K562 (cell line): ENCODE measurements at regions not wholly inside any gene's neighbourhood (a gene's known extent, or its start where the extent isn't known, plus 50 kb on each side); places are given as distances from the start of the nearest gene placed in this dataset.

Experiments used
- HDAC6 ChIP-seq: IDR thresholded peaks from 2 replicates; pipeline ENCODE4 v1.6.1; 2012; ENCODE audit warnings: low read depth, mild to moderate bottlenecking, control low read depth, inconsistent platforms, low read length, moderate library complexity
- ZNF384 ChIP-seq: IDR thresholded peaks from 2 replicates; pipeline ENCODE4 v1.6.1; 2012; ENCODE audit warnings: low read depth, low read length, improper control_type of control experiment
- ZNF707 ChIP-seq: fragments of 250-450 bp; sonication (Bioruptor Pico); conservative IDR thresholded peaks from 2 replicates; pipeline ENCODE4 v1.8.0; 2022; ENCODE audit warnings: inconsistent platforms, mild to moderate bottlenecking, moderate library complexity
- TF ChIP-seq, protein P1 (sequence below), 3 experiments: IDR thresholded peaks in 2 of 3; conservative IDR thresholded peaks in 1 of 3; 2 replicates each; pipeline ENCODE4 v1.5.1; 2011 to 2012; ENCODE audit warnings: low read length in 3 of 3, mild to moderate bottlenecking in 3 of 3, control low read depth in 2 of 3, improper control_type of control experiment in 1 of 3, inconsistent platforms in 1 of 3, low read depth in 1 of 3, mixed read lengths in 1 of 3, moderate library complexity in 1 of 3; ENCODE audit not compliant: insufficient read depth in 2 of 3

DNA sequence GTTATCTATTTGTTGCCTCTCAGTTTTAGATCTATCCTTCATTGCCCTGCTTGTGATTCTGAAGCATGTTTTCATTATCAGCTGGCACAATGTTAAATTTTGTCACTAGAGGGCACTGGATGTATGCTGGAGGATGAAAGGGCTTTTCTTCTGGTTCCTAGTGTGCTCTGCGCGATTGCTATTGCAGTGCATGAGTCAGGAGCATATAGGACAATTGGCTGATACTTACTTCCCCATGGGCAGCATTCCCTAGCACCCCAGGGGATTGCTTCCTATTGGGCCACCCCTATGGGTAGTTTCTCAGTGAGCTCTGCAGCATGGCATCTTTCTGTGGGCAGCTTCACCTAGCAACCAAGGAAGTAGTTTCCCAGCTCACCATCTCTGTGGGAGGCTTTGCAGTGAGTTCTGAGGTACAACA is 280.3 kb upstream of the SYNCRIP start:
- TF ChIP-seq, protein P1, sequence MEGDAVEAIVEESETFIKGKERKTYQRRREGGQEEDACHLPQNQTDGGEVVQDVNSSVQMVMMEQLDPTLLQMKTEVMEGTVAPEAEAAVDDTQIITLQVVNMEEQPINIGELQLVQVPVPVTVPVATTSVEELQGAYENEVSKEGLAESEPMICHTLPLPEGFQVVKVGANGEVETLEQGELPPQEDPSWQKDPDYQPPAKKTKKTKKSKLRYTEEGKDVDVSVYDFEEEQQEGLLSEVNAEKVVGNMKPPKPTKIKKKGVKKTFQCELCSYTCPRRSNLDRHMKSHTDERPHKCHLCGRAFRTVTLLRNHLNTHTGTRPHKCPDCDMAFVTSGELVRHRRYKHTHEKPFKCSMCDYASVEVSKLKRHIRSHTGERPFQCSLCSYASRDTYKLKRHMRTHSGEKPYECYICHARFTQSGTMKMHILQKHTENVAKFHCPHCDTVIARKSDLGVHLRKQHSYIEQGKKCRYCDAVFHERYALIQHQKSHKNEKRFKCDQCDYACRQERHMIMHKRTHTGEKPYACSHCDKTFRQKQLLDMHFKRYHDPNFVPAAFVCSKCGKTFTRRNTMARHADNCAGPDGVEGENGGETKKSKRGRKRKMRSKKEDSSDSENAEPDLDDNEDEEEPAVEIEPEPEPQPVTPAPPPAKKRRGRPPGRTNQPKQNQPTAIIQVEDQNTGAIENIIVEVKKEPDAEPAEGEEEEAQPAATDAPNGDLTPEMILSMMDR (IDR thresholded peaks at IDR 0.05 in 2 of 3, conservative IDR thresholded peaks at IDR 0.05 in 1 of 3; ENCODE audit: insufficient read depth in 2 of 3, low read depth in 1 of 3, low read length in 3 of 3): peak; percentile 51 to 70 (median 60); a peak in 5 of 6 replicates
- no peak for TF ChIP-seq ZNF707 (CRISPR knock-in tag)
- no peak for TF ChIP-seq ZNF384
- no peak for TF ChIP-seq HDAC6
